ENCODE measurements at regions not wholly inside any gene's neighbourhood (a gene's known extent, or its start where the extent isn't known, plus 50 kb on each side); places are given as distances from the start of the nearest gene placed in this dataset.

DNA sequence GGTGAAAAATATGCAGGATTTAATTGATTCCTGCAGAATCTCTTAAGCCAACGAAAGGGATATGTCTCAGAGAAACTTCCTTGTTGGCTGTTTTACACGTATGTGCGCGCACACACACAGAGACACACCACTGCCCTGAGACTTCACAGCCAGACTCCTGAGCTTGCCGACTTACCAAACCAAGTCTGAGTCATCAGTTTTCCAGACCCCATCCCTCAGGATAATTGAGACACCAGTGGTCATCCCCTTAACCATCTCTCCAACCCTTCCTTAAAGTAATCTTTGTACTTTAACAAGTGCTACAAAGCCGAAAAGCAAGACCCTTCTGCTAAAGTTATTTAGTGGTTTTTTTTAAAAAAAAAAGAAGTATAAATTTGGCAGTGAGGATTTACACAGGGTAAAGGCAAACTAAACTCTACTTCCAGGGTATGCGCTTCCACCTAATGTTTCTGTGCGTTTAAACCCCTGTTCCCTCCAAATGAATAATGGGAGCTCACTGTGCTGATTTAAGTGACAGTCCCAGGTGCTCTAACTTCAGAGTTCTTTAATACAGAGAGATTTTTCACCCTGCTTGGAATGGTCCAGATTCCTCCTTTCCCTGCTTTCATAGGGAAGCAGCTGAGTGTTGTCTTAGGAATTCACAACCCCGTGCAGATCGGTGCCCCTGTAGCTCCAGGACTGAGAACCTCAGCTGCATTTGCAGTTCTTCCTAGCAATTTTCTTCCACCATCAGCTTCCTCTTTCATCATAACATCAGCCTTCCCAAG is 198.5 kb downstream of the INHBA start:
- ATAC-seq, result no peak
- TF ChIP-seq POU6F1 (CRISPR knock-in tag; IDR thresholded peaks at IDR 0.05; ENCODE audit: borderline replicate concordance, low read depth) (no peak), TOX (CRISPR knock-in tag; IDR thresholded peaks at IDR 0.05; ENCODE audit: borderline replicate concordance) (no peak), CREB5 (CRISPR knock-in tag; IDR thresholded peaks at IDR 0.05; ENCODE audit: low read depth) (no peak), ISL1 (CRISPR knock-in tag; IDR thresholded peaks at IDR 0.05) (no peak), ZNF70 (CRISPR knock-in tag; IDR thresholded peaks at IDR 0.05) (no peak), ARNTL (CRISPR knock-in tag; IDR thresholded peaks at IDR 0.05; ENCODE audit: borderline replicate concordance, low read depth) (no peak), ZC3H10 (CRISPR knock-in tag; IDR thresholded peaks at IDR 0.05) (no peak), ZFP3 (CRISPR knock-in tag; IDR thresholded peaks at IDR 0.05) (no peak), CSDC2 (CRISPR knock-in tag; IDR thresholded peaks at IDR 0.05) (no peak), ZNF565 (CRISPR knock-in tag; conservative IDR thresholded peaks at IDR 0.05; ENCODE audit: low read depth) (no peak), ZNF8 (CRISPR knock-in tag; IDR thresholded peaks at IDR 0.05) (no peak), SNAI2 (CRISPR knock-in tag; IDR thresholded peaks at IDR 0.05) (no peak), ZFP30 (CRISPR knock-in tag; IDR thresholded peaks at IDR 0.05) (no peak), PPARA (CRISPR knock-in tag; IDR thresholded peaks at IDR 0.05; ENCODE audit: borderline replicate concordance) (no peak), ESRRG (CRISPR knock-in tag; IDR thresholded peaks at IDR 0.05) (no peak), TCF4 (CRISPR knock-in tag; IDR thresholded peaks at IDR 0.05; ENCODE audit: borderline replicate concordance) (no peak), BACH2 (CRISPR knock-in tag; IDR thresholded peaks at IDR 0.05; ENCODE audit: borderline replicate concordance) (no peak)
- TF ChIP-seq, protein P1, sequence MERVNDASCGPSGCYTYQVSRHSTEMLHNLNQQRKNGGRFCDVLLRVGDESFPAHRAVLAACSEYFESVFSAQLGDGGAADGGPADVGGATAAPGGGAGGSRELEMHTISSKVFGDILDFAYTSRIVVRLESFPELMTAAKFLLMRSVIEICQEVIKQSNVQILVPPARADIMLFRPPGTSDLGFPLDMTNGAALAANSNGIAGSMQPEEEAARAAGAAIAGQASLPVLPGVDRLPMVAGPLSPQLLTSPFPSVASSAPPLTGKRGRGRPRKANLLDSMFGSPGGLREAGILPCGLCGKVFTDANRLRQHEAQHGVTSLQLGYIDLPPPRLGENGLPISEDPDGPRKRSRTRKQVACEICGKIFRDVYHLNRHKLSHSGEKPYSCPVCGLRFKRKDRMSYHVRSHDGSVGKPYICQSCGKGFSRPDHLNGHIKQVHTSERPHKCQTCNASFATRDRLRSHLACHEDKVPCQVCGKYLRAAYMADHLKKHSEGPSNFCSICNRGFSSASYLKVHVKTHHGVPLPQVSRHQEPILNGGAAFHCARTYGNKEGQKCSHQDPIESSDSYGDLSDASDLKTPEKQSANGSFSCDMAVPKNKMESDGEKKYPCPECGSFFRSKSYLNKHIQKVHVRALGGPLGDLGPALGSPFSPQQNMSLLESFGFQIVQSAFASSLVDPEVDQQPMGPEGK (CRISPR knock-in tag; IDR thresholded peaks at IDR 0.05; ENCODE audit: borderline replicate concordance), result no peak

DNA sequence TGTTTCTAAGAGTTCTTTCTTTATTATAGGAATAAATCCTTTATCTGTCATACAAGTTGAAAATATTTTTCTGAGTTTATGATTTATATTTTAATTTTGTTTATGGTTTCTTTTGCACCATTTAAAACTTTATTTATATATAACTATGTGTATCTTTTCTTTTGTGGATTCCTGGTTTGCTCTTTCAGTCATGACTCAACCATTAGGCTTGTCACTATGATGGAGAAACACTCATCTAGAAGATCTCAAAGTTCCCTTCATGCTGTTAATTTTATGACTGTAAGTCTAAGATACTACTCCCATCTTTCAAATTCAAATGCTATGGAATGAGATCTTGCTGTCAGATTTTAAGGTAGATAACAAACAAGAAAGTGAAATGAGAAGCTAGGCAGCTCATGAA is 199.5 kb downstream of the INHBA start:
- no peak for TF ChIP-seq CSRNP3 (CRISPR knock-in tag; IDR thresholded peaks at IDR 0.05)
- TF ChIP-seq TCF4 (CRISPR knock-in tag; IDR thresholded peaks at IDR 0.05; ENCODE audit: borderline replicate concordance), result no peak
- no peak for TF ChIP-seq ARNTL (CRISPR knock-in tag; IDR thresholded peaks at IDR 0.05; ENCODE audit: borderline replicate concordance, low read depth)
- no peak for TF ChIP-seq ISL1 (CRISPR knock-in tag; IDR thresholded peaks at IDR 0.05)
- no peak for TF ChIP-seq TOX (CRISPR knock-in tag; IDR thresholded peaks at IDR 0.05; ENCODE audit: borderline replicate concordance)
- no peak for TF ChIP-seq ZNF8 (CRISPR knock-in tag; IDR thresholded peaks at IDR 0.05)
- no peak for TF ChIP-seq SNAI2 (CRISPR knock-in tag; IDR thresholded peaks at IDR 0.05)
- no peak for TF ChIP-seq POU6F1 (CRISPR knock-in tag; IDR thresholded peaks at IDR 0.05; ENCODE audit: borderline replicate concordance, low read depth)
- no peak for TF ChIP-seq RARB (CRISPR knock-in tag; IDR thresholded peaks at IDR 0.05)
- TF ChIP-seq PPARA (CRISPR knock-in tag; IDR thresholded peaks at IDR 0.05; ENCODE audit: borderline replicate concordance), result no peak
- TF ChIP-seq, protein P1 (CRISPR knock-in tag; IDR thresholded peaks at IDR 0.05; ENCODE audit: borderline replicate concordance), result no peak
- TF ChIP-seq GLIS3 (CRISPR knock-in tag; IDR thresholded peaks at IDR 0.05), result no peak
- TF ChIP-seq, protein P2, sequence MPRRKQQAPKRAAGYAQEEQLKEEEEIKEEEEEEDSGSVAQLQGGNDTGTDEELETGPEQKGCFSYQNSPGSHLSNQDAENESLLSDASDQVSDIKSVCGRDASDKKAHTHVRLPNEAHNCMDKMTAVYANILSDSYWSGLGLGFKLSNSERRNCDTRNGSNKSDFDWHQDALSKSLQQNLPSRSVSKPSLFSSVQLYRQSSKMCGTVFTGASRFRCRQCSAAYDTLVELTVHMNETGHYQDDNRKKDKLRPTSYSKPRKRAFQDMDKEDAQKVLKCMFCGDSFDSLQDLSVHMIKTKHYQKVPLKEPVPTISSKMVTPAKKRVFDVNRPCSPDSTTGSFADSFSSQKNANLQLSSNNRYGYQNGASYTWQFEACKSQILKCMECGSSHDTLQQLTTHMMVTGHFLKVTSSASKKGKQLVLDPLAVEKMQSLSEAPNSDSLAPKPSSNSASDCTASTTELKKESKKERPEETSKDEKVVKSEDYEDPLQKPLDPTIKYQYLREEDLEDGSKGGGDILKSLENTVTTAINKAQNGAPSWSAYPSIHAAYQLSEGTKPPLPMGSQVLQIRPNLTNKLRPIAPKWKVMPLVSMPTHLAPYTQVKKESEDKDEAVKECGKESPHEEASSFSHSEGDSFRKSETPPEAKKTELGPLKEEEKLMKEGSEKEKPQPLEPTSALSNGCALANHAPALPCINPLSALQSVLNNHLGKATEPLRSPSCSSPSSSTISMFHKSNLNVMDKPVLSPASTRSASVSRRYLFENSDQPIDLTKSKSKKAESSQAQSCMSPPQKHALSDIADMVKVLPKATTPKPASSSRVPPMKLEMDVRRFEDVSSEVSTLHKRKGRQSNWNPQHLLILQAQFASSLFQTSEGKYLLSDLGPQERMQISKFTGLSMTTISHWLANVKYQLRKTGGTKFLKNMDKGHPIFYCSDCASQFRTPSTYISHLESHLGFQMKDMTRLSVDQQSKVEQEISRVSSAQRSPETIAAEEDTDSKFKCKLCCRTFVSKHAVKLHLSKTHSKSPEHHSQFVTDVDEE (CRISPR knock-in tag; IDR thresholded peaks at IDR 0.05), result no peak
- no peak for TF ChIP-seq ZFP3 (CRISPR knock-in tag; IDR thresholded peaks at IDR 0.05)
- TF ChIP-seq ZNF70 (CRISPR knock-in tag; IDR thresholded peaks at IDR 0.05), result no peak
- TF ChIP-seq OSR1 (CRISPR knock-in tag; IDR thresholded peaks at IDR 0.05), result no peak
- no peak for TF ChIP-seq ZC3H10 (CRISPR knock-in tag; IDR thresholded peaks at IDR 0.05)
- no peak for ATAC-seq

Data from SK-N-SH treated with all-trans-retinoic acid at 6 μM for 48 hours (cell line).